GM03348 (cell line): ENCODE measurements at regions not wholly inside any gene's neighbourhood (a gene's known extent, or its start where the extent isn't known, plus 50 kb on each side); places are given as distances from the start of the nearest gene placed in this dataset.
"Not testable (repeated sequence)": the region's sequence is repeated elsewhere in the genome, so short reads cannot be mapped to it uniquely, and the experiment has no call there.

Source experiments
- DNase-seq: peaks from one replicate; pipeline ENCODE4 v3.0.0; 2012; ENCODE audit warnings: low spot score

DNA sequence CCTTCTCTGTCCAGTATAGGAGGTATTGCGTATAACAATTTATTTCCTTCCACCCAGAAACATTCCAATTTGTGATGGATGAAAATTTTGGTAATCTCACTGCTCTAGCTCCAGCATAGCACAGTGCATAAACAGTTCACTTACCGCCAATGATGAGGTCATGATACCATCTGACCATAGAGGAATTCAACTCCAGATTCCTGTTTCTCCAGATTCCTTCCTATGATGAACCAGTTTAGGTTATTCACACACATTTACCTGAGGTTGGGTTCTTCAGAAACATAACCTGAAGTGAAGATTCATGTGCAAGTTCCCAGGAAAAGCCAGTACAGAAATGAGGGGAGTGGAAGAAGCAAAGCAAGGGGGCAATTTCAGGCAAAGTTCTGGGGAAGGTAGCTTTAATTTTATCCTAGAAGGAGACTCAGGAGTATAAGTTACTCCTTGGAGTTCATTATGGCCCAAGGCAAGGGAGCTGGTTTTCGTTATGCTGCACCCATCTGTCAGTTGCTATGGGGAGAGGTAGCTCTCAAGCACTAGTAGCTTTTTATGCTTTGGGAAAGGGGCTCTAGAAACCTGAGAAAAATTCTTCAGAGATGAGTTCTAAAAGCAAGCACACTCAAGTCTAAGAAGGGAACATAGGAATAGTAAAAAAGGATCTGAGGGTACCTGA, 121.6 kb downstream of the CASP12 start:
- no peak for DNase-seq

DNA sequence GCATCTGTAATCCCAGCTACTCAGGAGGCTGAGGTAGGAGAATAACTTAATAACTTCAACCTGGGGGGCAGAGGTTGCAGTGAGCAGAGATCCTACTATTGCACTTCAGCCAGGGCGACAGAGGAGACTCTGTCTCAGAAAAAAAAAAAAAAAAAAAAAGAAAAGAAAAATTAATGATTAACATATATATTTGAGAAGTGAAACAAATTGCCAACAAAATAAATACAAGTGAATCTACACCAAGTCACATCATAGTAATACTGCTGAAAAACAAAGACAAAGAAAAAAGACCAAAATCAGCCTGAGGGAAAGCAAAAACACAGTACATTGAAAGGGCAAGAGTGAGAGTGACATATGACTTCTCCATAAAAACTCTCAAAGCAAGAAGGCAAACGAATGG, 123.7 kb downstream of the CASP12 start:
- no peak for DNase-seq

DNA sequence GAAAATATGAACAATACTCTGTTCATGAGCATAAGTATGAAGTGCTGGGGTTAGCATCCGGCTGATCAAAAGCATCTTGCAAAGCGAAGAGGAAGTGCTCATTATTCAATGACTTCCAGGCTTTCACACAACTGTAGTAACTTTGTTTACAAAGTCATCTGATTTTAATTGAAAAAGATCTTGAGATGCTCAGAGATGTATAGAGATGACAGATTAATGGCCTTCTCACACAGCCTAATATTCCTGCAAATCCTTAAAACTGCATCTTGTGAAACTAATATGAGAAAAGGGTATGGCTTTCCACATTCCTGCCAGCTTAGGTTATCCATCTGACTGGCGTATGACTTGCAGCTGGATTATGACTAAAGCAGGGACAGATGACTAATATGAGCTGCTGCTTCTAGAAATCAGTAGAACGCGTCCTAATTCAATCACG, 125.4 kb downstream of the CASP12 start:
- peak; percentile 69 for DNase-seq

DNA sequence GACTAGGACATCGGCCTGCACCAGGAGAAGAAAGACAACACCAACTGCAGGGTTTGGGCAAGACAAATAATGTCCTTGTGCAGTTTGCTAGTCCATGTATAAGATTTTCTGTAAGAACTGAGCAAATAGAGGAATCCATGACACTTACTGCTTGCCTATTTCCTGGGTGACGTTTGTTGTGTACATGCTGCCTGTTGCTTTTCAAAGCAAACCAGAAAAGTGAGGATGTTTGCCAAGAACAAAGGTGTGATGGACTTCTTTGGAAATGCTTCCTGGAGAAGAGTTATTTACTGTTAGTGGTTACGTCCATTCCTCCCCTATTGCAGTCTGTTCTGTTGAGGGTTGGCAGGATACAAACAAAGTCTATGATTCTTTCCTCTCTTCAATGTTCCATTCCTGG, 126.5 kb downstream of the CASP12 start:
- no peak for DNase-seq

DNA sequence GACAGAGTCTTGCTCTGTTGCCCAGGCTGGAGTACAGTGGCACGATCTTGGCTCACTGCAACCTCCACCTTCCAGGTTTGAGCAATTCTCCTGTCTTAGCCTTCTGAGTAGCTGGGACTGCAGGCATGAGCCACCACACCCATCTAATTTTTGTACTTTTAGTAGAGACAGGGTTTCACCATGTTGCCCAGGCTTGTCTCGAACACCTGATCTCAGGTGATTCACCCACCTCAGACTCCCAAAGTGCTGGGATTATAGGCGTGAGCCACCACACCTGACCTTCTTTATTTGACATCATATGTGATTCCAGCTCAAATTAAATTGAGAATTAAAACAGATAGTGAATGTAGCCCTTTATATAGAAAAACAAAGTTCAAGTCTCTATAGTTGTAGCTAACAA, 127.2 kb downstream of the CASP12 start:
- not testable (repeated sequence) for DNase-seq

DNA sequence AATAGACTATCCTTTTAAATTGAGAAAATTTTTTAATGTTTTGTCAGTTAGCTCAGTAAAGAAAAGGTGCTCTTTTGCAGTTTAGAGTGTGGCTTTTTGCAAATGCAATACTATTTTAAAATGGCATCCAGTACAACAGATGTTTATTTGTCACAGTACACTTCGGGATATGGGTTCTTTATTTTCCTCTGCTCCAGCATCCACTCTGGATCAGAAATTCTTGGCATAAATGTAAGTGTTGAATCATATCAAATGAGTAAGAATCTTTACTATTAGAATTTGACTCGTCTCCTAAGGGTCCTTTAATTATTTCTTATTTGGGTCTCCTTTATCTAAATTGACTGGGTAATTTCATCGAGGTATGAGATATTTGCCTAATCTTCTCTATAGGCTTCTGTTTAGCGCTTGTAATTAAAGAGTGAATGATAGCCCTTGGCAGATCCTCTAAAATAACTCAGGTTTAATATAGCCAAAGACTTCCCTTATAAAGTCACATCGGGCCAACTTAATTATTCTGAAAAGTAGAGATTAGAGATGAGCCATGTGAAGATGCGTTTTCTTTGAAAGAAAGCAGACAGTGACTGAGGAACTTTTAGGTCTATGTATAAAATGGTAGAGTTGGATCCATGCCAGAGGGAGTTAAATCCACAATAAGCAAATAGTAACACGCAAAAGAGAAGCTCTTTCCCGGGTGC, 132.7 kb downstream of the CASP12 start:
- DNase-seq = no peak

DNA sequence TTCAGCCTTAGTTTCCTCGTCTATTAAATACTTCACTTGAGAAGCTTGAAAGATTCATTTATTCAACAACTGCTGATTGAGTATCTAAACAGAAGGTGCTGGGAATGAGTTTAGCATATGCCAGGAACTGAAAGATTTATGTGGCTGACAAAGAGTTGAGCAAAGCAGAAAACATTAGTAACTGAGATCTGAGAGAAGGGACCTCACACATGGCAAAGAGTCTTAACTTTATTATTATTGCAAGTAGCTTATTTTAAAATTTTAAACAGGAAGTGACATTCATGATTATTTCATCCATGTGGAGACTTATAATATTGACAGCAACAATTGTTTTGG, 133.6 kb downstream of the CASP12 start:
- no peak for DNase-seq

DNA sequence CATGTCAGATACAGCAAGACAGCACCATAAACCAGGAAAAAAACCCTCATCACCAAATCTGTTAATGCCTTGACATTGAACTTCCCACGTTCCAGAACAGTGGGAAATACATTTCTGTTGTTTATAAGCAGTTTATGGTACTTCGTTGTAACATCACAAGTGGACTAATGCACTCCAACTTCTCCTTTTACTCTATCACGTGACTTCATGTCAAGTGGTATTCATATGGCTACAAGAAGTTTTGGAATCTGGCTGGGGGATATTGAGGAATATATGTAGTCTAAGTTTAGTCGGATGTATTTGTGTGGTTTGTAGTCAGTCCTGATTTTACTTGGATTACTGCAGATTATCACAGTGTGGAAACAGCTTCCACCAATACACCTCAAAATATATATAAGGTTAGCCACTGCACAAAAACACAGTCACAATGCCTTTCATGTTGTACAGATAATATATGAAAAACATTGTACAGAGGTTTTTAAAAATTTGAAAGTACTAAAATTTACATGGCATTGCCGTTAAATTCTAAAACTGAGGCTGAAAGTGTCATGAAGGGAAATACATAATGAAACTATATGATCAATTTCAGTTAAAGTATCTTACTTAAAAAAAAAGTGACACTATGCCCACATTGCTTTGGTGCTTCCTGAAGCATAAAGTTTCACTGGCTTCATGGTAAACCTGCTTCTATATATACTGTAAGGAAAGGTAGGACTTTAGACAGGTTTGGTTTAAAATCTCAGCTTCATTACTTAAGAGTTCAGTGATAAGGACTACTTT, 134.1 kb downstream of the CASP12 start:
- no peak for DNase-seq

DNA sequence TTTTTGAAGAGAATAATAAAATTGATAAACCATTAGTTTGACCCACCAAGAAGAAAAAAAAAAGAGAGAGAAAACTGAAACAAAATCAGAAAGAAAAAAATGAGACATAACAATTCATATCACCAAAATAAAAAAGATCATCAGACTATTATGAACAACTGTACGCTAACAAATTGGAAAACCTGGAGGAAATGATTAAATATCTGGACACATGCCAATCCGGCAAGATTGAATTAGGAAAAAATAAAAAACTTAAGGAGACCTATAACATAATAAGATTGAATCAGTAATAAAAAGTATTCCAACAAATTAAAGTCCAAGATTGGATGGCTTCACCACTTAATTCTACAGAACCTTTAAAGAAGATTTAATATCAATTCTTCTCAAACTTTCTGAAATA, 136.7 kb downstream of the CASP12 start:
- no peak for DNase-seq

DNA sequence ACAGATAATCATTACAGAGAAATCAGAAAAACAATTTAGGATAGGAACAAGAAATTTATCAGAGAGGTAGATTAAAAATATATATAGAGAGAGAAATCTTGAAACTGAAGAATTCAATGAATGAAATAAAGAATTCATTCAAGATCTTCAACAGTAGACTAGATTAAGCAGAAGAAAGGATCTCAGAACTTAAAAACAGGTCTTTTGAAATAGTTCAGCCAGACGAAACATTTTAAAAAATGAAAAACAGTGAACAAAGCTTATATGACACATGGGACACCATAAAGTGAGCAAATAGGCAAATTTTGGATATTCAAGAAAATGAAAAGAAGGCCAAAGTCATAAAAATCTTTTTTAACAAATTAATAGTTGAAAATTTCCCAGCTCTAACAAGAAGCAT, 138.8 kb downstream of the CASP12 start:
- DNase-seq = no peak

DNA sequence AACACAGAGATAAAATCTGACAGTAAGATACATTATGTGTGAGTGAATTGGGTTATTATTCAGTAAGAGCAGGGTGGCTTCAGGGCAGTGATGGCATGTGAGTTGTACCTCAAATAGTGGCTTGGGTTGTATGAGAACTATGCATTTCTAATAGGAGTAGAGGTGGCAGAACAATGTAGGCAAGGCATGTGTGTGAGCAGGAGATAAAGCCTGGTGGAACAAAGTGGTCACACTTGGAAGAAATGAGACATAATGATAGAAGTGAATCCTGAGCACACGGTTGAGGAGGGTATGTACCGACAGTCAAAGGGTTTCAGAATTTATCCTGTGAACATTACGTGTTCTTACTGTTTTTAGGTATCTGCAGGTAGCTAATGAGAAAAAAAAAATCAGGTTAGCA, 159.3 kb downstream of the CASP12 start:
- DNase-seq = no peak

DNA sequence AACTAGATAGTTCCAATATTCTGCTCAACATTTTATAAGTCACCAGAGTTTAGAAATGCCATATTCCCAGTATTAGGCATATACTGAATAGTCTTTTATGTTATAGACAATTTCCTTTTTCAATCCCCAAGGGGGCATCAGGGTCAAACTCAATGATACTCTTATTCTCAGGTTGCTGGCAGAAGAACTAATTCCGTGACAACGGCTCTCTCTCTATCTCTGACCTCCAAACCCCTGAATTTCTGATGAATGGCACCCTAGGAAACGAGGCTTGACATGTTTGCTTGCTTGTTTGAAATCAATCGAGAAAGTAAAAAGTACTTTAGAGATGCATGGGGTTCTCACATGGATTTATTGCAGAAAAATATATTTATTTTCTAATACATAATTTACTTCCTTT, 160.1 kb downstream of the CASP12 start:
- no peak for DNase-seq

DNA sequence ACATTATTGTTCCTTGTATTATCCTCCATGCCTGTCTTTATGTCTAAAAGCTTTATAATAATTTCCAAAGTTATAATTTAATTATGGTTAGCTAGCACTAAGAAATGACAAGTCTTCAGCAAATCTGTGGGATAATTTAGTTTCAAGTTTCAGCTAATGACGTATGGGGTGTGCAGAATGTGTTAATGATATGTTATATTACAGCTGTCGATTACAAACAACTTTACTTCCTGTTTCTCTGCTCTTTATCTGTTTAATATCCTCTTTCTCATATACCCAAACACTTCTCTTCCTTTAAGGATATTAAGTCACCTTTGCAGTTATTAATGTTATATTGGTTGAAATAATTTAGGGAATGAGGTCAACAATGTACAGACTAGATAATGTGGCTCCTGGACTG, 161.8 kb downstream of the CASP12 start:
- no peak for DNase-seq

DNA sequence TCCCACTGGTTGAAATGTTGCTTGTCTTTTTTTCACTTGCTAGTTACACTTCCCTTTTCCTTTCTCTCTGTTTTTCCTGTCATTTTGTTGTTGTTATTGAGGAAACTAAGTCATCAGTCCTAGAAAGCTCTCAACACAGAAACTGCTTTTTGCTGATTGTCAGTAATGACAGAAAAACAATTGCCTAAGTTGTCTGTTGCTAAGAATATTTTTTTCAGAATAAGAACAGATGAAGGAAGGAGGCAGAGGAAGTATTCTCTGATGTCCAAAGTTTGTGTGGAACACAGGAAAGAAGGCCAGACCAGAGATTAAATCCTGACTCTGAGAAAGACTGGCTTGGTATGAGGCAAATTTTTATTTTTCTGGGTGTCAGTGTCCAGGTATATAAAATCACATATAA, 163.3 kb downstream of the CASP12 start:
- no peak for DNase-seq

DNA sequence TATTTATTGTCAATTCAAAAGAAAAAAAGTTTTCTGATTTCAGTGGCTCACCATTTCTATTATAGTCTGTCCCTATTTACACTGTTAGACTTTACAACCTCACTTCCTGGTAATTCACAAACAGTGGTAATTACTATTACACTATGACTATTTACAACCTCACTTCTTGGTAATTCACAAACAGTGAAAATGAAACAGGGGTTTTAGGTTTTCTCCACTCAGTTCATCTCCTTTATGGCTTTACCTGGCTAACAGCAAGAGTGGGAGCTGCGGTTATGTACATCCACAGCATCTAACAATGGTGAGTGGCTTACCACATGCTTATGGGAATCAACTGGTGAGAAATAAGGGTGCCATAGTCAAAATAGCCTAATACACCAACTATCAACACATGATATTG, 166.4 kb downstream of the CASP12 start:
- no peak for DNase-seq

DNA sequence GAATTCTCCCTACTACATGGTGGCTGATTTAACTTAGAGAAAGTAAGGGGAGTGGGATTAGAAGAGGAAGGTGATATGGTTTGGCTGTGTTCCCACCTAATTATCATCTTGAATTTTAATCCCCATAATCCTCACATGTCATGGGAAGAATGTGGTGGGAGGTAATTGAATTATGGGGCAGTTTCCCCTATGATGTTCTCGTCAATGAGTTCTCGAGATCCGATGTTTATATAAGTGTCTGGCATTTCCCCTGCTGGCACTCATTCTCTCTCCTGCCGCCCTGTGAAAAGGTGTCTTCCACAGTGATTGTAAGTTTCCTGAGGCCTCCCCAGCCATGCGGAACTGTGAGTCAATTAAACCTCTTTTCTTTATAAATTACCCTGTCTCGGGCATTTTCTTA, 169.3 kb downstream of the CASP12 start:
- DNase-seq = no peak

DNA sequence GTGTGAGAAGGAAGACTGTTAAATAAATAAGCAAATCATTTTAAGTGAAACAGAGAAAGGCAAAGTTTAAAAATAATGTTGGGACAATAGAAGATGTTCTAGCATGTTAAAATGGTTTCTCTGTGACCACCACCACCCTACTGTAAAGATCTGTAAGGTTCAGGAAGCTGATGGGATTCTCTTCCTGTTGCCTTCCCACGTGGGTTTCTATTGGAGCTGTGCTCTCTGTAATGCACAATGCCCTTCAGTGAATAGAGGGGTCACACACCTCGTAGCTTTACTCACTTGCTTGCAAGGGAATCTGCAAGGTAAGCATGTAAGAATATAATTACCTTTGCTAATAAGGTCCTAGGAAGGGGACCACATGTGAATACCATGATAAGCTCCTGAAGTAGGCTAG, 170.5 kb downstream of the CASP12 start:
- DNase-seq = no peak

DNA sequence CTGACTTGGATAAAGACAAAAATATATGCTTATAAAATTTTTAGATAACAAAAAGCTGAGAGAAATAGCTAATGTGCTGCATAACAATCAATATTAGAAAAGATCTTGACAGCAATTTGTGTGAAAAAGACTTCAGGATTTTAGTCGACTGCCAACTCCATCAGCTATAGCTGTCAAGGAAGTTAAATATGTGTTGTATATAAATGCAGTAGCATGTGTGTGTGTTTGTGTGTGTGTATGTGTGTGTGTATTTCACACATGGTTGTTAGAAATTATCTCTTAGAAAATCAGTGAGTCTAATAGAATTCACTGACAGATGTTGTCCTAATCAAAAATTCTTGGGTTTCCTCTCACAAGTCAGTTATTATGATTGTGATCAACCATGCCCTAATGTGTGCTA, 171.2 kb downstream of the CASP12 start:
- no peak for DNase-seq

DNA sequence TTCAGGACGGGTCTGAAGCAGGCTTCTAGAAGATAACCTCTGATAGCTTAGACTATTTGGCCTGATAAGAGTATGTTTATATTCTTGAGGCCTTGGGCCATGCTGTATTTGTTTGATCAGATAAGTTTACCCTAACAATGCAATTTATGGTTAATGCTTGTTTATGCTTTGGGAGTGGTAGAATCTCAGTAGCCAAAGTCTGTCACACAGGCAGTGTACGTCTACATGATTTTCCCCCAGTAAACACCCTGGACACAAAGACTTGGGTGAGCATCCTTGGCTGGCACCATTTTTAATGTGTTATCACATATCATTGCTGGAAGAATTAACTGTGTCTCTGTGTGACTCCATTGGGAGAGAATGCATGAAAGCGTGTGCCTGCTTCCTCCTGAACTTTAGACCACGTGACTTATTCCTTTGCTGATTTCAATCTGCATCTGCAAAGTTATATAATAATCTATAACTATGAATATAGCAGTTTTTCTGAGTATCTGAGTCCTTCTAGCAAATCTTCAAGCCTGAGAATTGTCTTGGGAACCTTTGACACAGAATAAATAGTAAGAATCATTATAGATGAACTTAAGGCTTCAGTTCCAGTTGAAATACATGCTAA, 172.4 kb downstream of the CASP12 start:
- no peak for DNase-seq

DNA sequence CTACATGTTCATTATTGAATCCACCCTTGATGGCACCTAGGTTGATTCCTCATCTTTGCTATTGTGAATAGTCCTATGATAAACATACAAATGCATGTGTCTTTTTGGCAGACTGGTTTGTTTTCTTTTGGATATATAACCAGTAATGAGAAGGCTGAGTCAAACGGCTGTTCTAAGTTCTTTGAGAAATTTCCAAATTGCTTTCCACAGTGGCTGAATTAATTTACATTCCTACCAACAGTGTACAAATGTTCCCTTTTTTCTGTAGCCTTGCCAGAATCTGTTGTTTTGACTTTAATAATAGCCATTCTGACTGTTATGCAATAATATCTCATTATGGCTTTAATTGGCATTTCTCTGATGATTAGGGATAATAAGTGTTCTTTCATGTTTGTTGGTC, 184.9 kb downstream of the CASP12 start:
- DNase-seq = no peak

DNA sequence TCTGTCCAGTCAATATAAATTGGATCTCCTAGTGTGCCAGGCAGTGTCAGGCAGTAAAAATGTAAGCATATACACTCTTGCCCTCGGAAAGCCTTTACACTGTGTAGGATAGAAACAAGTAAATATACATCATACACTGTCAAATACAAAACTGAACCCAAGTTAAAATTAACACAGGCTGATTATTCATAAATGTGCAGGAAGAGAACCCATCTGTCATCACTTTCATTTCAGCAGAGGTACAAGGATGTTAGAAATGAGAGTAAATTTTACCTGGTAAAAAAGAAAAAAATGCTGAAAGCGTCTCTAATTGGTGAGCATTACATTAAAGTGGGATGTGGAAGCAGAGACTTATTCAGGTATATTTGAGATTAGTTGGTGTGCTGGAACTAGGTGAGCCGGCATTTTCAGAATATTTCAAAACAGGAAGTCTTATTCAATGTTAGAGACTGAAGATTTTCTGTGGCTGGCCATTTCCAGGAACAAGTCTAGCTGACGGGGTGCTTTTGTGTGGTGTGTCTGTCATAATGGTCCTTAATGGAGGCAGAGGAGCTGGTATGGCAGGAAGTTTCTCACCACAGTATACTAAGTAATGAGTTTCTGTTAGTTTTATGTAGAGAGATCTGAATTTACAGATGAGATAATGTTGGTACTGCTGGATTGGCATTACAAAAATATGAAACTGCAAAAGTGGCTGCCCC, 192.6 kb downstream of the CASP12 start:
- DNase-seq = no peak

DNA sequence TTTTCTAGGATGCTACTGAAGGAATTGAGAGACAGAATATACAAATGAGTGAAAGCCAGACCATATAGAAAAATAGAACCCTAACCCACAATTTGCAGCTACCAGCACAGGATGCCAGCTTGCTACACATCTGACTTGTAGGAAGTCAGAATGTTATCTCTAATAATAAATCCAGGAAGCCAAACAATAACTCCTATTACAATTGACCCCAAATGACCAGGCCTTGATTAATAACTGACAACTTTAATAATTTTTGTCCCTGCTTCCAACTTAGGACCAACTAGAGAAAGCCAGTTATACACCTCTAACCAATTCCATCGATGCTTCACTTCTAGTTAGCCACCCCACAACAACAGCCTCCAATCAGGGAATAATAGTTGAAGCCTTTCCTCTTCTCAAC, 193.4 kb downstream of the CASP12 start:
- DNase-seq = no peak
